ENCODE measurements at regions not wholly inside any gene's neighbourhood (a gene's known extent, or its start where the extent isn't known, plus 50 kb on each side); places are given as distances from the start of the nearest gene placed in this dataset.

- TF ChIP-seq POLR2A (IDR thresholded peaks at IDR 0.05) (no peak), CTCF (IDR thresholded peaks at IDR 0.05) (no peak)
Observed at GRCh38 chr18:78580835-78581339, 398.7 kb upstream of the SALL3 start.
